Activated CD4-positive, alpha-beta T cell treated with anti-CD3 and anti-CD28 coated beads, Interleukin-10, Interleukin-2, amounts not matched to agents 100 ng/mL and 50 ng/mL, durations not matched to agents 16 hours and 8 hours (primary cell): ENCODE measurements at regions not wholly inside any gene's neighbourhood (a gene's known extent, or its start where the extent isn't known, plus 50 kb on each side); places are given as distances from the start of the nearest gene placed in this dataset.
A peak's percentile ranks its signal among the peaks of the same experiment; 100 is the strongest.
"Not testable (repeated sequence)": the region's sequence is repeated elsewhere in the genome, so short reads cannot be mapped to it uniquely, and the experiment has no call there.

Source experiments
- DNase-seq: peaks from one replicate; pipeline ENCODE4 v3.0.0-alpha.2; 2020

- DNase-seq = no peak
These were observed 103.1 kb upstream of the DAZL start for GRCh38 chr3:16708285-16708684.

- DNase-seq = not testable (repeated sequence)
These were observed 106.5 kb upstream of the DAZL start for GRCh38 chr3:16711691-16712090.

- no peak for DNase-seq
These were observed 110.1 kb upstream of the DAZL start for GRCh38 chr3:16715281-16715680.

- DNase-seq = no peak
These were observed 114.2 kb upstream of the DAZL start for GRCh38 chr3:16719426-16719825.

GRCh38 chr3:16720367-16720940 is 115.2 kb upstream of the DAZL start:
- no peak for DNase-seq

GRCh38 chr3:16721494-16721893 is 116.3 kb upstream of the DAZL start:
- no peak for DNase-seq

GRCh38 chr3:16723978-16724377 is 118.8 kb upstream of the DAZL start:
- no peak for DNase-seq

GRCh38 chr3:16724487-16724886 is 119.3 kb upstream of the DAZL start:
- no peak for DNase-seq

- no peak for DNase-seq
These were observed 120.7 kb upstream of the DAZL start for GRCh38 chr3:16725972-16726371.

- DNase-seq = no peak
These were observed 123.8 kb upstream of the DAZL start for GRCh38 chr3:16728770-16729745.

- no peak for DNase-seq
These were observed 133.2 kb upstream of the DAZL start for GRCh38 chr3:16738451-16738850.

GRCh38 chr3:16739541-16740105 is 134.4 kb upstream of the DAZL start:
- no peak for DNase-seq

- no peak for DNase-seq
These were observed 135.3 kb upstream of the DAZL start for GRCh38 chr3:16740515-16740914.

GRCh38 chr3:16741103-16741758 is 136.0 kb upstream of the DAZL start:
- DNase-seq = peak; percentile 16

- no peak for DNase-seq
These were observed 136.7 kb upstream of the DAZL start for GRCh38 chr3:16741890-16742289.

GRCh38 chr3:16743276-16743675 is 138.1 kb upstream of the DAZL start:
- DNase-seq = no peak

- no peak for DNase-seq
These were observed 125.4 kb upstream of the PLCL2 start for GRCh38 chr3:16759227-16759903.

- no peak for DNase-seq
These were observed 123.2 kb upstream of the PLCL2 start for GRCh38 chr3:16761571-16761970.

GRCh38 chr3:16765661-16766060 is 119.1 kb upstream of the PLCL2 start:
- DNase-seq = no peak

- no peak for DNase-seq
These were observed 117.7 kb upstream of the PLCL2 start for GRCh38 chr3:16767006-16767405.

GRCh38 chr3:16768014-16768413 is 116.7 kb upstream of the PLCL2 start:
- no peak for DNase-seq

- DNase-seq = no peak
These were observed 115.8 kb upstream of the PLCL2 start for GRCh38 chr3:16768956-16769355.

GRCh38 chr3:16769525-16769924 is 115.2 kb upstream of the PLCL2 start:
- no peak for DNase-seq
